Midbrain (tissue), 1 donor: ENCODE measurements at regions not wholly inside any gene's neighbourhood (a gene's known extent, or its start where the extent isn't known, plus 50 kb on each side); places are given as distances from the start of the nearest gene placed in this dataset.
"Not testable (repeated sequence)": the region's sequence is repeated elsewhere in the genome, so short reads cannot be mapped to it uniquely, and the experiment has no call there.

Experiments
- DNase-seq: peaks from one replicate; lab custom pipeline; 2025; lab: John Stamatoyannopoulos, UW

- no peak for DNase-seq
These were observed 236.8 kb downstream of the ENC1 start for GRCh38 chr5:74403771-74404170.

DNA sequence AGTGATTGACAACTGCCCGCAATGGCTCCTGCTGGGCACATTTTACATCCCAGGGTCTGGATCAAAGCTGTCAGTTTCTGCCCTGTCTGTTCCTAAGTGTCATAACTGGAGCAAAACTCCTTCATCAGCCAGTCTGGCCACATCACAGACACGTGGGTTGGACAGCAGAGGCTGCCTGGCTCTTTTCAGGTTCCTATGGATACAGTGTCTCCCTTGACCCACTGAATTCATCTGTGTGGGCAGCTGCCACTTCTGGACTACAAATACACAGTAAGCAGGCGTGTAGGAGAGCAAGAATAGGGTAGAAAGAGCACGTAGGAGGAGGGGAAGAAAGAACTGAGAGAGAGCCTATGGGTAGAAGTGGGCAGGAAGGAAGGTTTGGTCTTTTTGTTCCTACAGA is 238.0 kb downstream of the ENC1 start:
- no peak for DNase-seq

DNA sequence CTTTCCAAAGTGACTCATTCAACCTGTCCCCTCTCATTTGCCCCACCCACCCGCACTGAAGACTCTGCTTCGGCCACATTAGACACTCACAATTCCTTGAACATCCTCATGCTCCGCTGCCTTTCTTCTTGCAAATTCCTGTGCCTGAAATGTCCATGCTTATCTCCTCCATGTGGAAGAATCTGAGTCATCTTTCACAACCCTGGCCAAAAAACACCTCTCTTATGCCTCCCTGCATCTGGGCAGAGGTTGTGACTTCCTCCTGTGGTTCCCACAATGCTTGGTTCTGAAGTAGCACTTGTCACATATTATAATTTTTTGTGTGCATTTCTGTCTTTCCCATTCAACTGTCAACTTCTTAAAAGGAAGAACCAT is 238.6 kb downstream of the ENC1 start:
- DNase-seq, result no peak

DNA sequence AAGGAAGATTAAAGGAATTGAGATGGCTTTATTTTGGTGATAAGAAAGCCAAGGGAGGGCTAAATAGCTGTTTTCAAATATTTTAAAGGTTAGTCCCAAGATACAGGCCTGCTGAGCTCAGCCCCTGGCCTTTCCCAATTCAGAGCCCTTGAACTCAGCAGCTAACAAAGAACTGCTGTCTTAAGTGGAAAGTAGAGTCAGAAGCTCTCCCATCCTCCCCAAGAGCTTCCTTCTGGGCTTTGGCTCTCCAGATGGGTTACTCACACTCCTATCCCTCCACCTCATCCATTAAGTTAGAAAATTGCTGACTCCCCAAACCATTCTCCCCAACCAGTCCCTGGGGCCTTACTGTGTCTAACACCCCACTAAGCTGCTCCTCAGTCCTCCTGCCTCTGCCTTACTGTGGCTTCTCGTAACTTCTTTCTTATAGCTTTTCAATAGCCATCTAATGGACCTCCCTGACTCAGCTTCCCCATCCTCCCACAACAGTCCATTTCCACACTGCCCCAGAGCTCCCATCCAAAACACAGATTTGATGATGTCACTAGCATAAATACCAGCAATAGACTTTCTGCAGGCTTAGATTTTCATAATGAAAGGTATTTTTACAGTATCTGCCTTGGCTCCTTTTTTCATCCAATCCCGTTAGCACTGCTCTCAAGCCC is 239.1 kb downstream of the ENC1 start:
- DNase-seq, result no peak

DNA sequence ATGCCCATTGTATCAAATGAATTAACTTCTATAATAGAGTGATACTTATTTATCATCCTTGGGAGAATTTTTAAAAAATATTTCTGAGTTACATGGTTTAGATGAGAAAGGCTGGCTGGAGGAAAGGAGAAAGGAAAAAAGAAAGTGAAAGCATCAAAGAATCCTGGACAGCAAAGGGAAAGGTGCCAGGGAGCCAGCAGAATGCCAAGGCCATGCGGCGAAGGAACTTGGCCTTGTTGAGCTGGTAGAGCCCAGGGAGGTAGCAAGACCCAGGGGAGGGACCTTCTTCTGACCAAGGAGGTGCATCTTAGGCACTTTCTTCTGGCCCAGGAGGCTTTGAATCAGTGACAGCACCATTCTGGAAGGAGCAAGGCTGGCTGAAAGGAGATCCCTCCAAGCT is 240.5 kb downstream of the ENC1 start:
- DNase-seq, result no peak

GRCh38 chr5:74396913-74397622 is 243.5 kb downstream of the ENC1 start:
- no peak for DNase-seq

GRCh38 chr5:74394916-74395880 is 245.3 kb downstream of the ENC1 start:
- no peak for DNase-seq

DNA sequence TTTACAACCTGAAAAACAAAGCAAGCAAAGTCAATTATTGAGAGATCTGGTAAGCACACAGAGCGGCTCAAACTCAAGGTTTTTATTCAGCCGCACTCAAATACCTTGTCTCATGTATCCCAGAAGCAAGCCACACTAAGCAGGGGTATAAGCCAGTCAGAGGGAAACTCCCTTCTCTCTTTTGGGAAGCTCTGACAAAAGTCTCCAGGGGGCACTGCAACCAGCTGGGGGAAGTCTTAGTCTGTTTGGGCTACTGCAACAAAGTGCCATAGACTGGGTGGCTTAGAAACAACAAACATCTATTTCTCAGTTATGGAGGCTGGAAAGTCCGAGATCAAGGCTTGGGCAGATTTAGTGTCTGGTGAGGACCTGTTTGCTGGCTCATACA is 246.0 kb downstream of the ENC1 start:
- no peak for DNase-seq

DNA sequence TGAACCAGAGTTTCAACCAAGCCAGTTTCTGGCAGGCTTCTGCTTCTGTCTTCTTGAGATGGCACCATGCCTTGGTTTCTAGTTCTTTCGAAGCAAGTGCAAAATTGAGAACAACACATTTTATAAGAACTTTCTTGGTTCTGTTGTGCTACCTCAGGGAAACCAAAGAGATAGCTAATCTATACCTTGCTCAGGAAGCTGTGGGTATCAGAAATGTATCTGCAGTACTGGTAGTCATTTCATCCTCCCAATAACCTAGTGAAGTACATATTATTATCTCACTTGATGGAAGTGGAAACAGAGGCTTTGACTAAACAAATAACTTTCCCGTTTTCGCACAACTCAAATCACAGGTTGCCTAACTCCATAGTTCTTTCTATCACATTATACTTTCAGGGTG is 246.6 kb downstream of the ENC1 start:
- DNase-seq, result no peak

- DNase-seq, result no peak
These were observed 247.7 kb downstream of the ENC1 start for GRCh38 chr5:74392711-74393351.

DNA sequence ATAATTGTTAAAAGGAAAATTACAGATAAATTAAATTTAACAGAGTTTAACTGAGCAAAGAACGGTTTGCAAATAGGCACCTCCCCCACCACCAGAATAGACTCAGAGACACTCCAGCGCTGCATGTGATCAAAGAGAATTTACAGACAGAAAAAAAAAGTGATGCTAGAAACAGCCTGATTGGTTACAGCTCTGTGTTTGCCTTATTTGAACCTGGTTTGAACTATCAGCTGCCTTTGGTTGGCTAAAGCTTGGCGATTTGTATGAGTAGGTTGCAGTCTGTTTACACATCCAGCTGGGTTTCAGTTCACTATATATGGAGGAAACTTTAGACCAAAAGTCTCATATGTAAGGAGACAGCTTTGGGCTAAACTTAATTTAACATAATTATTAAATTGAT is 249.1 kb downstream of the ENC1 start:
- no peak for DNase-seq

- no peak for DNase-seq
These were observed 249.7 kb downstream of the ENC1 start for GRCh38 chr5:74390822-74391221.

DNA sequence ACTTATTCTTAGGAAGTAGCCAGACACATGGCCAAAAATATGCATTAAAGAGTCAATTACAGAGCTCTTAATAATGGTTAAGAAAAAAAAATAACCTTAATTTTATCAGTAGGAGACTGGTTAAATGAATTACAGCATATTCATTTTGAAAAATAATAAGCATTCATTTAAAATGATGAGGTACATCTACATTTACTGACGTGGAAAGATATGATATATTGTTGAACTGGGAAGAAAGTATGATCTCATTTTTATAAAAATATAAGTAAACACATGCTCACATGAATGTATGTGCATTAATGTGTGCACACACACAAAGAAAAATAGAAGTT is 250.3 kb downstream of the ENC1 start:
- DNase-seq, result no peak

DNA sequence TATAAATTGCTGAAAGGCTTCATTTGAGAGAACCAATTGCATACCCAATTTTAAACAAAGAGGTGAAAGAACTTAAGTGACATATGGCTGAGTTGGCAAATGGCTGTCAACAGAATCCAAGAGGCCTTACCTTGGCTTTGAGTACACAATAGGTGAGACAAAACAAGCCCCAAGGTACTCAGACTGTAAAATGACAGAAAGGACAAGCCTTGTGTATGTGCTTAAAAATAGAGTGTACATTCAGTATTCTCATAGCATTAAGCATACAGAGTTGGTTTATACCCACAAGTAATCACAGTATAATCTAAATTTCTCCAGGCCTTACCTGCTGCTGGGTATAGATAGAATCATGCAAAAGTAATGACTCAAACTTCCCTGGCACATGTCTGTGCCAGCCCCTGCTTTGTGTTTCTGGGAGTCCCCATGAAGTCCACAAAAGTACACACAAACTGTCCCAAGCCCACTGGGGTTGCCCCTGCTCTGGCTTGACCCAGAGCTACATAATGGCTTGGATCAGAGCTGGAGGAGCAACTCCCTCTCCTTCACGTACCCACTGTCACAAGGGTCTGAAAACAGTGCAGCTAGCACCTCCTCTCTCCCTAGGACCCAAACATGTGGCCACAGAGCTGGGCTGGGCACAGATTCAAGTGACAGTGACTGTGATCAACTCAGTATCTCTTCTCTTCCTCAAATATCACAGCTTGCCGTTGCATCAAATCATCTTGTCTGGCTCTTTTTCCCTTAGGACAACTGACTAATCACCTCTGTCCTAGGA is 250.8 kb downstream of the ENC1 start:
- DNase-seq, result no peak

DNA sequence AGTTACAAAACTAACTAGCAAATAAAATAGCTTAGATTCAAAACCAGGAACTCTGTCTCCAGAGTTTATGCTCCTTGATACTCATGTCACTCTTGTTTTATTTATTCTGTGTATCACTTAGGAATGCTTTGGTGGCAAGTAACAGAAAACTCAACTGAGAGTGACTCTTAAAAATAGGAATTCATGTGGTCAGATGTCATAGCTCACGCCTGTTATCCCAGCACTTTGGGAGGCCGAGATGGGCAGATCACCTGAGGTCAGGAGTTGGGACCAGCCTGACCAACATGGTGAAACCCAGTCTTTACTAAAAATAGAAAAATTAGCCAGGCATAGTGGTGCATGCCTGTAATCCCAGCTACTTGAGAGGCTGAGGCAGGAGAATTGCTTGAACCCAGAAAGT is 252.1 kb downstream of the ENC1 start:
- DNase-seq, result not testable (repeated sequence)

DNA sequence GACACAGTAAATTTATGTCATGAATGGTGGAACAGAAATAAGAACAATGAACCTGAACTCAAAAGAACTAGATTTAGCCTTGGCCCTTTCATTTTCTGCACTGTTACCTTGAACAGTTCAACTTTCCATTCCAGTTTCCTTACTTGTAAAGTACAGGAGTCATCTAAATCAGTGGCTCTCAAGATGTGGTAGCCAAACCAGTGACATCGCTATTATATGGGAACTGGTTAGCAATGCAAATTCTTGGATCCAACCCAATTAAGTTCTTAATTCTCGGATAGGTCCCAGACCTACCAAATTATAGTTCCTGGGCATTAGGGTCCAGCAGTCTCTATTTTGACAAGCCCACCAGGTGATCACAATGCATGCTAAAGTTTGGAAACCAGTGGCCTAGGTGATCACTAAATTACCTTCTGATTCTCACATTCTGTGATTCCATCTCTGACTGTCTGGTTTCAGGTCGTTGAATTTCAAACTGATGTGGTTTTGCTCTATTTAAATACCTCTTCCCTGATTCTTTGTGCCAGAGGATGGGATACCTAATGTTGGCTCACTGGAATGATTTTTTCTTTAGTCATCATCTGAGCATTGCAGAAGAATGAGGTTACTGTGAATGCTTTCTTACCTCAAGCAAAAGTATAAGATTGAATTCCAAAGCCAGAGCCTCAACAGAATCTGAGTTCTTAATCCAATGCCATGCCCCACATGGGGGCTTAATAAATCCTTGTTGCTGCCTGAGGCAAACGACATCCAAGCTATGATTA is 253.8 kb downstream of the ENC1 start:
- no peak for DNase-seq

DNA sequence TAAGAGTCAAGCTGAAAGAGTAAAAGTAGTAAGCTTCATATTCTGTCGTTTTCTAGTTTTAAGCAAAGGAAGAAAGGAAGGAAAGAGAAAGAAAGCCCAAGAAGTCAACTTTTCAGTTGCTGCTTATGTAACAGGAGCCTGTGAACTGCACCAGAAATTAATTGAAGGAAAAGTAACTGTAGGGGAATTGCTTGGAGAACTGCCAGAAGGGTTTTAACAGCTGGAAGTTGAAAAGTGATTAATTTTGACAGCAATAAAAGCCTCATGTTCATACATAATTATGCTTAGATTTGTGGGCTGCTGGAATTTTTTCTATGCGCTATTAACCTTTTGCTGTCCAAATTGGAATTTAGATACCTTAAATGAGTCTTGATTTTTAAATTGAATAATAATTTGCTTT is 255.7 kb downstream of the ENC1 start:
- DNase-seq, result no peak

DNA sequence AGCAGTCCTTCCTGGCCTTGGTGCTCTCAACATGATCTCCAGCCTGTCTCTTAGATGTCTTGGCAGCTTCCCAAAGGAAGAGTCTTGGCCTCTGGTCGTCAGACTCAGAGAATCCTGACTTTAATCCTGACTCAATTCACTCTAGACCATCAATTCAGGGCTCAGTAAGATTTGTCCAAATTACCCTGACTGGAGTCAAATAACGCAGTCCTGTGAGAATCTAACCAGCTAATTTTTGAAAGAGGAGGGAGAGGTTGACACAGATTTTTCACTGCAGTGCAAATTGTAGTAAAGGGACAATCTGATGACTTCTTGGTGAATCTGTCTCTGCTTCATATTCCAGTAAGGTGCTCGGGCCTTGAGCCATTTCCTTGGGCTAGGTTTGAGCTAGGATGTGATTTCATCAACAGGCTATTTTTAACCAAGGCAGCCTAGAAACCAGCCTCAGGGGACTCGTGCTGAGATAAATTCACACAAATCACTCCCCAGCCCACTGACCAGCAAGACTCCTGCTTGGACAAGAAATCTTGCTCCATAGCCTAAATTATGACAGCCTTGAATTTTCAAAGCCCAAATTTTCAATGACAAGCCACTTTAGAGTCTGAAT is 257.4 kb downstream of the ENC1 start:
- no peak for DNase-seq

DNA sequence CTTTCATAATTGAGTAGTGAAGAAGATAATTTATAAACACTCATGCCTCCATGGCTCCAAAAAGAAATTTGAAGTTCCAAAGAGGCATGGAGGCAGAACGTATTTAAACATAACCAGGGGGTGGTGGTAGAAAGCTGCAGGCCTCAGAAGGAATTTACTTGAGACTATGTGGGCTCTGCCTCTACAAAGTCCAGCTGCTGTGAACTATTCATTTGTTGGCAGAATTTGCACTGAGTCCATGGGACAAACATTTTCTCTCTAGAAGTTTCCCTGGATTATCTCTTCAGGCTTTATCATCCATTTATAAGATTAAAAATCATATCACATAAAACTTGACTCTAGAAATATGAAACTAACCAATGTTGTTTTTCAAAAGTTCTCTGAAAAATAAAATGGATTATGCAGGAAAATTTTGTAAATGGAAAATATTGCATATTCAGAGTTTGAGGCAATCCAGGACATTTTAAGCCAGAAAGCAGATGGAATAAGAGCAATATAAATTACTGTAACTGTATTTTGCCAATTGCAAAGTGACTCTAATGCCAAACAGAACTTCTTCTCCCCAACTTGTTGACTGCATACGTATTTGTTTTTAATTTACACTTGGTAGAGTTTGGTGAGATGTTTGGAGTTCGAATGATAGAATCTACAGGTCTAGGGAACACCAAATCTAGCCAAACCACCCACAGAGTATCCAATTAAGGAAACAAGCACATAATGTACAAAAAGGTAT is 258.2 kb downstream of the ENC1 start:
- DNase-seq, result no peak

- no peak for DNase-seq
These were observed 260.3 kb downstream of the ENC1 start for GRCh38 chr5:74380193-74380592.
